ENCODE measurements at regions not wholly inside any gene's neighbourhood (a gene's known extent, or its start where the extent isn't known, plus 50 kb on each side); places are given as distances from the start of the nearest gene placed in this dataset.

DNA sequence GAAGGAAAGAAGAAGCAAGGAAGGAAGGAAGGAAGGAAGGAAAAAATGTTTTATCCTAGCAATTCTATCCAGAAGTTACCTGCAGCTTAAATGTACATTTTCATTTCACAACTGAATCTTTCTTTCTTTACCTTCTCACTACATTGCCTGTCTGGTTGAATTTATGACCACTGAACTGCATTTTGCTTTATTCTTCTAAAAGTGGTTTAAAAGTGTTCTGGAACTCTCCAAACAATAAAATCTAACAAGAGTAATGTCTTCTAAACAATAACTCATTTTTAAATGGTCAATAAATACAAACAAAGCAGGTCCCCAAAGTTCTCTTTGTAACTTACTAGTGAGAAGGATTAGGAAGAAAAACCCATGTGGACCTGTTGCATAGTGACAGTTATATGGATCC, 587.5 kb upstream of the NEGR1 start:
- no peak overlapping the region for H3K4me2 ChIP-seq
- DNase-seq (ENCODE audit: low spot score) (no peak), ATAC-seq (no peak)
- no peak overlapping the region for H2AFZ ChIP-seq
- TF ChIP-seq, protein P1, sequence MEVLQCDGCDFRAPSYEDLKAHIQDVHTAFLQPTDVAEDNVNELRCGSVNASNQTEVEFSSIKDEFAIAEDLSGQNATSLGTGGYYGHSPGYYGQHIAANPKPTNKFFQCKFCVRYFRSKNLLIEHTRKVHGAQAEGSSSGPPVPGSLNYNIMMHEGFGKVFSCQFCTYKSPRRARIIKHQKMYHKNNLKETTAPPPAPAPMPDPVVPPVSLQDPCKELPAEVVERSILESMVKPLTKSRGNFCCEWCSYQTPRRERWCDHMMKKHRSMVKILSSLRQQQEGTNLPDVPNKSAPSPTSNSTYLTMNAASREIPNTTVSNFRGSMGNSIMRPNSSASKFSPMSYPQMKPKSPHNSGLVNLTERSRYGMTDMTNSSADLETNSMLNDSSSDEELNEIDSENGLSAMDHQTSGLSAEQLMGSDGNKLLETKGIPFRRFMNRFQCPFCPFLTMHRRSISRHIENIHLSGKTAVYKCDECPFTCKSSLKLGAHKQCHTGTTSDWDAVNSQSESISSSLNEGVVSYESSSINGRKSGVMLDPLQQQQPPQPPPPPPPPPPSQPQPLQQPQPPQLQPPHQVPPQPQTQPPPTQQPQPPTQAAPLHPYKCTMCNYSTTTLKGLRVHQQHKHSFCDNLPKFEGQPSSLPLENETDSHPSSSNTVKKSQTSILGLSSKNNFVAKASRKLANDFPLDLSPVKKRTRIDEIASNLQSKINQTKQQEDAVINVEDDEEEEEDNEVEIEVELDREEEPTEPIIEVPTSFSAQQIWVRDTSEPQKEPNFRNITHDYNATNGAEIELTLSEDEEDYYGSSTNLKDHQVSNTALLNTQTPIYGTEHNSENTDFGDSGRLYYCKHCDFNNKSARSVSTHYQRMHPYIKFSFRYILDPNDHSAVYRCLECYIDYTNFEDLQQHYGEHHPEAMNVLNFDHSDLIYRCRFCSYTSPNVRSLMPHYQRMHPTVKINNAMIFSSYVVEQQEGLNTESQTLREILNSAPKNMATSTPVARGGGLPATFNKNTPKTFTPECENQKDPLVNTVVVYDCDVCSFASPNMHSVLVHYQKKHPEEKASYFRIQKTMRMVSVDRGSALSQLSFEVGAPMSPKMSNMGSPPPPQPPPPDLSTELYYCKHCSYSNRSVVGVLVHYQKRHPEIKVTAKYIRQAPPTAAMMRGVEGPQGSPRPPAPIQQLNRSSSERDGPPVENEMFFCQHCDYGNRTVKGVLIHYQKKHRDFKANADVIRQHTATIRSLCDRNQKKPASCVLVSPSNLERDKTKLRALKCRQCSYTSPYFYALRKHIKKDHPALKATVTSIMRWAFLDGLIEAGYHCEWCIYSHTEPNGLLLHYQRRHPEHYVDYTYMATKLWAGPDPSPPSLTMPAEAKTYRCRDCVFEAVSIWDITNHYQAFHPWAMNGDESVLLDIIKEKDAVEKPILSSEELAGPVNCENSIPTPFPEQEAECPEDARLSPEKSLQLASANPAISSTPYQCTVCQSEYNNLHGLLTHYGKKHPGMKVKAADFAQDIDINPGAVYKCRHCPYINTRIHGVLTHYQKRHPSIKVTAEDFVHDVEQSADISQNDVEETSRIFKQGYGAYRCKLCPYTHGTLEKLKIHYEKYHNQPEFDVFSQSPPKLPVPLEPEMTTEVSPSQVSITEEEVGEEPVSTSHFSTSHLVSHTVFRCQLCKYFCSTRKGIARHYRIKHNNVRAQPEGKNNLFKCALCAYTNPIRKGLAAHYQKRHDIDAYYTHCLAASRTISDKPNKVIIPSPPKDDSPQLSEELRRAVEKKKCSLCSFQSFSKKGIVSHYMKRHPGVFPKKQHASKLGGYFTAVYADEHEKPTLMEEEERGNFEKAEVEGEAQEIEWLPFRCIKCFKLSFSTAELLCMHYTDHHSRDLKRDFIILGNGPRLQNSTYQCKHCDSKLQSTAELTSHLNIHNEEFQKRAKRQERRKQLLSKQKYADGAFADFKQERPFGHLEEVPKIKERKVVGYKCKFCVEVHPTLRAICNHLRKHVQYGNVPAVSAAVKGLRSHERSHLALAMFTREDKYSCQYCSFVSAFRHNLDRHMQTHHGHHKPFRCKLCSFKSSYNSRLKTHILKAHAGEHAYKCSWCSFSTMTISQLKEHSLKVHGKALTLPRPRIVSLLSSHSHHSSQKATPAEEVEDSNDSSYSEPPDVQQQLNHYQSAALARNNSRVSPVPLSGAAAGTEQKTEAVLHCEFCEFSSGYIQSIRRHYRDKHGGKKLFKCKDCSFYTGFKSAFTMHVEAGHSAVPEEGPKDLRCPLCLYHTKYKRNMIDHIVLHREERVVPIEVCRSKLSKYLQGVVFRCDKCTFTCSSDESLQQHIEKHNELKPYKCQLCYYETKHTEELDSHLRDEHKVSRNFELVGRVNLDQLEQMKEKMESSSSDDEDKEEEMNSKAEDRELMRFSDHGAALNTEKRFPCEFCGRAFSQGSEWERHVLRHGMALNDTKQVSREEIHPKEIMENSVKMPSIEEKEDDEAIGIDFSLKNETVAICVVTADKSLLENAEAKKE (CRISPR knock-in tag; IDR thresholded peaks at IDR 0.05), result no peak
- TF ChIP-seq, protein P2, sequence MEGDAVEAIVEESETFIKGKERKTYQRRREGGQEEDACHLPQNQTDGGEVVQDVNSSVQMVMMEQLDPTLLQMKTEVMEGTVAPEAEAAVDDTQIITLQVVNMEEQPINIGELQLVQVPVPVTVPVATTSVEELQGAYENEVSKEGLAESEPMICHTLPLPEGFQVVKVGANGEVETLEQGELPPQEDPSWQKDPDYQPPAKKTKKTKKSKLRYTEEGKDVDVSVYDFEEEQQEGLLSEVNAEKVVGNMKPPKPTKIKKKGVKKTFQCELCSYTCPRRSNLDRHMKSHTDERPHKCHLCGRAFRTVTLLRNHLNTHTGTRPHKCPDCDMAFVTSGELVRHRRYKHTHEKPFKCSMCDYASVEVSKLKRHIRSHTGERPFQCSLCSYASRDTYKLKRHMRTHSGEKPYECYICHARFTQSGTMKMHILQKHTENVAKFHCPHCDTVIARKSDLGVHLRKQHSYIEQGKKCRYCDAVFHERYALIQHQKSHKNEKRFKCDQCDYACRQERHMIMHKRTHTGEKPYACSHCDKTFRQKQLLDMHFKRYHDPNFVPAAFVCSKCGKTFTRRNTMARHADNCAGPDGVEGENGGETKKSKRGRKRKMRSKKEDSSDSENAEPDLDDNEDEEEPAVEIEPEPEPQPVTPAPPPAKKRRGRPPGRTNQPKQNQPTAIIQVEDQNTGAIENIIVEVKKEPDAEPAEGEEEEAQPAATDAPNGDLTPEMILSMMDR (conservative IDR thresholded peaks at IDR 0.05; ENCODE audit: low read depth in 2 of 2), result no peak
- TF ChIP-seq ZNF331 (CRISPR knock-in tag; IDR thresholded peaks at IDR 0.05; ENCODE audit: low read depth) (no peak), ZNF114 (CRISPR knock-in tag; IDR thresholded peaks at IDR 0.05) (no peak), EZH2 (IDR thresholded peaks at IDR 0.05; ENCODE audit: low read depth, unreplicated experiment) (no peak), POLR2AphosphoS5 (IDR thresholded peaks at IDR 0.05; ENCODE audit: low read depth) (no peak), NANOG (IDR thresholded peaks at IDR 0.05; ENCODE audit: borderline replicate concordance) (no peak), STAT1 (IDR thresholded peaks at IDR 0.05; ENCODE audit: unreplicated experiment) (no peak), EZH2phosphoT487 (IDR thresholded peaks at IDR 0.05; ENCODE audit: unreplicated experiment) (no peak)
- no peak overlapping the region for H3K4me3 Mint-ChIP-seq
- no peaks in the 10 kb centered on the region for H3K36me3 Mint-ChIP-seq (ENCODE audit: low read depth)
- no peak overlapping the region for H3K27ac Mint-ChIP-seq
- no peaks in the 10 kb centered on the region for H3K9me2 ChIP-seq (ENCODE audit: insufficient read depth)
- H3K27me3 ChIP-seq (ENCODE audit: insufficient read depth), result no peaks in the 10 kb centered on the region
- H3F3A ChIP-seq (replicated peaks; ENCODE audit: low read depth), result no peaks in the 10 kb centered on the region
- H3K4me1 ChIP-seq (ENCODE audit: insufficient read depth), result no peaks in the 10 kb centered on the region
- no peak overlapping the region for H3K4me3 ChIP-seq
- no peaks in the 10 kb centered on the region for H4K20me1 ChIP-seq (replicated peaks; ENCODE audit: insufficient read depth)
- H3K4me1 Mint-ChIP-seq, result no peaks in the 10 kb centered on the region
- no peak overlapping the region for H3K27ac ChIP-seq (ENCODE audit: low read depth)
- H3K36me3 ChIP-seq (ENCODE audit: insufficient read depth), result no peaks in the 10 kb centered on the region
- no peaks in the 10 kb centered on the region for H3K9me3 Mint-ChIP-seq
- no peaks in the 10 kb centered on the region for H3K27me3 Mint-ChIP-seq (ENCODE audit: insufficient read depth, low read depth, poor library complexity)
- H3K79me2 ChIP-seq (replicated peaks; ENCODE audit: insufficient read depth), result no peaks in the 10 kb centered on the region

Measured in GM23338 (cell line).